MM.1S (cell line): ENCODE measurements at regions not wholly inside any gene's neighbourhood (a gene's known extent, or its start where the extent isn't known, plus 50 kb on each side); places are given as distances from the start of the nearest gene placed in this dataset.

ENCODE experiments used
- CTCF ChIP-seq: fragments of 300-600 bp; sonication (generic); IDR thresholded peaks from 2 replicates; pipeline ENCODE4 v1.5.1; 2016; ENCODE audit warnings: antibody characterized with exemption, low read length, mixed read lengths
- EZH2 ChIP-seq: fragments of 300-600 bp; sonication (generic); optimal IDR thresholded peaks from 2 replicates; pipeline ENCODE3; 2017; ENCODE audit warnings: low read depth, mild to moderate bottlenecking, antibody characterized with exemption, low read length, mixed read lengths

GRCh38 chr4:57378766-57379165 is 268.6 kb upstream of the IGFBP7 start:
- TF ChIP-seq CTCF, result no peak
- no peak for TF ChIP-seq EZH2
